DMS153 treated with DMSO at 0.1 percent for 48 hours (cell line): ENCODE measurements at regions not wholly inside any gene's neighbourhood (a gene's known extent, or its start where the extent isn't known, plus 50 kb on each side); places are given as distances from the start of the nearest gene placed in this dataset.

ENCODE experiments used
- DNase-seq: peaks from one replicate; lab custom pipeline; 2025; ENCODE audit not compliant: unreplicated experiment; lab: John Stamatoyannopoulos, UW

DNA sequence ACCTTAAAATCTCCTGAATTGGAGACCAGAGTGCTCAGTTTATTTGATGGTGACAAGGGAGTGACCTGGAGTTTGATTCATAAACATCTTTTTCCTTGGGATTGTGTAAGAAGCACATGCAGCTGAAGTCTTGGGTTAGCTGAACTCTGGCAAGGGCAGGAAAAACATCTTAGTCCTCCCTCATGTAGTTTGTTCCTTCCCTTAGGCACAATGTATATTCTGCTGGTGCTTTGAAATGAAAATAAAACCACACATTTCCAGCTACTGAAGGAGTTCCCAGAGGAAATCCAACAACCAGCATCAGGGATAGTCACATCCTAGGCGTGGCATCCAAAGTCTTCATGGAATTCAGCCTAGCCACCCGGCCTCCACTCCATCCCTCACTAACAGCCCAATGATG lies 95.2 kb upstream of the PAPPA start:
- no peak for DNase-seq

DNA sequence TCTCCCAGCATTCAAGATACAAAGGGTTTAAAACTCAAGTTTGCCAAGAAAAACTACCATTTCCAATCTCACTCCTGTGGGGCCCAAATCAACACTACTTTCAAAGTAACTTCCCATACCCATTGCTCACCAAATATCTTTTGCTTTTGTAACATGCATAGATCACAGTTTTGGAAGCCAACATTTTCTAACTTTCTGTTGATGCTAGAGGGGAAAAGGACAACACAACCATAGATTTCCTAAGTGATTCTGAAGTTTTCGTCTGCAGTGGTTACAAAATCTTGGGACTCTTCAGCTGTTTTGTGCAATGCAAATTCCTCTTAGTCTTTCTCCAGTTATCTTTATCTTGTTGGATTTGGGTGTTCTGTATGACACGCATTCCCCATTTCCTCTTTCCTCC lies 94.1 kb upstream of the PAPPA start:
- no peak for DNase-seq

DNA sequence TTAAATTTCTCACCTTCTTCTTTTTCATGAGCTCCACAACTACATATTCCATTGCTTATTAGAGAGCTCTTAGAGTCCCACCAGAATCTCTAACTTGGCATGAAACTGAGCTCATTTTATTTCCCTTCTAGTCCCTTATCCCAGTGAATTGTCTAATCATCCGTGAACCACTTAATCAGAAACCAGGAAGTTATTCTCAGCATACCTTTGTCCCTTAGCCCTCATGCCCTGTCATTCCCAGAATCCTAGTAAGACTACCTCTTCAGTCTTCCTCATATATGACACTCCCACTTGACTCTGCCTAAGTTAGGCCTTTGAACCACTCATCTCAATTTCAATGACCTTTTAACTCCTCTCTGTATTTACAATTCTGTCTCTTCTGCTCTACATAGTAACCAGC lies 93.0 kb upstream of the PAPPA start:
- no peak for DNase-seq

DNA sequence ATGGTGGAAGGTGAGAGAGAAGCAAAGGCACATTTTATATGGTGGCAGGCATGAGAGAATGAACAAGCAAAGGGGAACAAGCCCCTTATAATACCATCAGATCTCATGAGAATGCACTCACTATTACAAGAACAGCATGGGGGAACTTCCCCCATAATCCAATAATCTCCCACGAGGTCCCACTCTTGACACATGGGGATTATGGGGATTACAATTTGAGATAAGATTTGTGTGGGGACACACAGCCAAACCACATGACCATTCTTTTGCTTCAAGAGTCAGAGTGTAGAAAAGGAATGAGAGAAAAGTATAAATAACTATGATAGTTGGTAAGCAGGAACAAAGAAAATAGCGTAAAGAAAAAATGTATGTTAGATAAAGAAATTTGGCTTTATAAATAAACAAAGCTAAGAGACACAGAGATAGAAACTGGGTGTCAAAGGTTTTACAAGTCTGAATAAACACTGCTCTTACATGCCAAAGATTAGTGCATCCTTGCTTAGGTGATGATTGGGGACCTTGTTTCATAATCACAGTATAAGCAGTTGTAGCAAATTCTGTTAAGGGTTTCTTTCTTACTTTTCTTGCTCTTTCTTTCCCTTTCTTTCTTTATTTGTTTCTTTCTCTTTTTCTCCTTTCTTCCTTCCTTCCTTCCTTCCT lies 91.9 kb upstream of the PAPPA start:
- no peak for DNase-seq

DNA sequence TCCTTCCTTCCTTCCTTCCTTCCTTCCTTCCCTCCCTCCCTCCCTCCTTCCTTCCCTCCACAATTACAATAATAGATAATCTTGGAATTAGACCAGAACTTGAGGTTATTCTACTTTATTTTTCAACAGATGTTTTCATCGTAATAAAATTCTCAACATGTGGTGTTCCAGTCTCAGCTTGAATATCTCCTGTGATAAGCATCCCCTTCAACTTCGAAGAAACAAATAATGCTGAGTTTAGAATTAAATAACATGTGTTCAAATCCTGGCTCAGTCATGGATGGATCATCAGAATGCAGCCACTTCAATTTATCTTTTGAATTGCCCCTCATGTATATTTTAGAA lies 91.4 kb upstream of the PAPPA start:
- DNase-seq: no peak

DNA sequence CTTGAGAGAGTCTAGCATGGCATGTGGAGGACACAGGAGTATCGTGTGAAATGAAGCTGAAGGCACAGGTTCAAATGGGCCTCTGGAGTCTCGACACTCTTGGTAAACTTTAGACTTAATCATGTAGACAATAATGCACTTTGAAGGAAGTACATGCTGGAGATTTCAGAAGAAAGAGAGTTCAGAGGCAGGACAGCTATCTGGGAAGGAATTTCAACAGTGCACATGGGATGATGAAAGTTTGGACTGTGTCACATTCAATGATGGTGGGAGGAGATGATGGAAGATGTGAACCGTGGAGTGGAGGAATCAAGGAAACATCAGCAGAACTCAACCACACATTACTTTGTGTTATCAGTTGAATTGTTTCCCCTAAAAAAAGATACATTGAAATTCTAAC lies 88.6 kb upstream of the PAPPA start:
- DNase-seq: no peak

DNA sequence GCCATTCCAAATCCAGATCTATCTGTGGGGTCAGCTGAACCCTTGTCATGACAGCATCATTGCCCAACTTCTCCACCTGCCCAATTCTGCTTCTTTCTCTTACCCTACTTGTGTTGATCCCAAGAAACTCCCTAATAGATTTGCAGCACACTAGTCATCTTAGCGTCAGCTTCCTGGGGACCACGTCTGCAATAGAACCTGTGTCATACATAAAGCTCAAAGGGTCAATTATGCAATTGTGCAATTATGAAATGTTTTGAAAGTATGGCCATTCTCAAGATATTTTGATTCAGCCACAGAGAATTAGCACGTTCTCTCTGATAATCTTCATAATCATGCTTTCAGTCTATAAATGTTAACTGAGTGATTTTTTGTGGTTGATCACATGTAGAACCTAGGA lies 87.4 kb upstream of the PAPPA start:
- DNase-seq: no peak

DNA sequence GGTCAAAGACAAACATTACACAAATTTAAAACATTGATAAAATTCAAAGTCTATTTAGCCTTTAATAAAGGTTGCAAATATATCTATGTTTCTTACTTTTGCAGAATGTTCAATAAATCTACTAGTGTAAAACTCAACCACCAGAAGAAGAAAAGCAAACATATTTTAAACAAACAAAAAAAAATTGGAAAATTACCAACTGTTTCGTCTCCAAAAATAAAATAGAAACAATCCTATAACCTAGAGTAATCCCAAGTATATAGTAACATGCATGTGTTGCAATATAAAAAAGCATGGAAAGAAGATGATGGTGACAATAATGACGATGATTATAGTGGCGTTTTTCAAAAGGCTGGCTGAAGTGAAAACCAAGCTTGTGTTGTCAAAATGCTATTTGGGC lies 86.0 kb upstream of the PAPPA start:
- no peak for DNase-seq

DNA sequence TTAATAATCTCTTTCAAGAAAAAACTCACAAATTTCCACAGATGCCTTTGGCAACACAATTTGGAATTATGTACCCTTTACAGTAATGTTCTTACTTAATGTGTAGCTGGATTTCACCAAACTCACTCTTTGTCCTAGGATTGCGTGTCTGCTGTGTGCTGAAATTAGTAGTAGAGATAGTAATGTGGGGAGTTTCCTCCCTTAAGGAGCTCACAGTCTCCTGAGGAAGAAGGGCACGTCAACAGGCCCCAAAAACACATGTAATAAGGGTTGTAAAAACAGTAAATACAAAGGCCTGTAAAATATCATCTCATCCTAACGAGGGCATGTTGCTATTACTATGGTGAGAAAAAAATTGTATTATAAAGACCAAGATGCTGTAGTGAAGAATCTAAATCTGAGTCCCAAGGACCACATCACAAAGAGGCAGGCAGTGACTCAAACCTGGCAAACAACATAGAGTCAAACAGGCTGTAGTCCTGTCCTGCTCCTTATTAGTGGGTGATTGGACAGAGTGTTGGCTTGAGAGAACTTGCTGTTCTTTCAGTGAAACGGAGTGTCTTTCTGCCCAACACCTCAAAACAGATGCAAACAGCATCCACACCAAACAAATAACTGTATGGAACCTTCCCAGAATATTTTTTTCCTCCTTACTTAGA lies 83.2 kb upstream of the PAPPA start:
- DNase-seq: no peak

DNA sequence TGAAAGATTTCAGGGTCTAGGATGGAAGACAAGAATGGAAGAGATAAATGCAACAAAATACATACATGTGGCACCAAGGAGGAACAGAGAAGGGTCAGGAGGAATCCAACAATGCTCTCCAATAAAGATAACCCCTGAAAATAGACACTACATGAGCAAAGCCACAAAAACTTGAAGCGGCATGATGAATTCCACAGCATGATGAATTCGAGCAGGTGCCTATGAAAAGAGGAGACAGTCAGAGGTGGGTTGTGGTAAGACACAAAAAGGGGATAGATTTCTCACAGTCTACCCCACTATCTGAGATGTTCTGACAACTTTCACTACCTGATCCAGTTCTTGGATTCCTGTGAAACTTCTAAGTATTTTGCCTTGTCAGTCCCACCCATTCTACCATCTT lies 81.5 kb upstream of the PAPPA start:
- DNase-seq: no peak

DNA sequence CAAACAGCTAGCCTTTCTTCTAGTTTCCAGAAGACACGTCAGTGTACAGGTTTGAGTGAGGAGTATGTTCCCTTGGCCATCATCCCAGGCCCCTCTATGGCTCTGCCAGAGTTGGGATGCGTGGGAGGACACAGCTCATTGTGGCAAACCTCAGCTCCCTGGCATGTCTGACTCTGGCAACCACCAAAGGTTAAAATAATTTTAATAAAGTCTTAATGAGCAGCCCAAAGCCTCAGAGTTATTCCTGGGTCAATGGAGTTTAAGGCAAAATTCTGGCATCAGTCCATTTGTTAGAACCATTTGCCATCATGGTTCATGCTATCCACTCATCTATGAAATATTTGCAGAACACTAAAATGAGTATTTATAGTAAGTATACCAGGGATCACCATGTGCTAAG lies 79.8 kb upstream of the PAPPA start:
- DNase-seq: no peak

DNA sequence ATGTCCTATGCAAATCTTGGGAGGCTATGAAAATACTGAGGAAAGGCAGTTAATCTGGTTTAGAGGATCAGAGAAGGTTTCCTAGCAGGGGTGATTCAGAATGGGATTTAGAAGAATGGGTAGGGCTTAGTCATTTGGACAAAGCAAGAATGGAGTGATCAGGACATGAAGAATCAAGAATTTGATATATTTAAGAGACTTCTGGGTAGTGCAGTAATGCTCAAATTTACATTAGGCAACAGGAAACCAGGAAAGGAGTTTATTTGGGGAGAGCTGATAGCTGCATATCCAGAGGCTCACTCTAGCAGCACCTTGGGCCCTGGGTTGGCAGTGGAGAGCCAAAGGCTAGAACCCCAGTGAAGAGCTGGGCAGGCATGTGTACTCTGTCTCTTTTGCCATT lies 78.9 kb upstream of the PAPPA start:
- no peak for DNase-seq

DNA sequence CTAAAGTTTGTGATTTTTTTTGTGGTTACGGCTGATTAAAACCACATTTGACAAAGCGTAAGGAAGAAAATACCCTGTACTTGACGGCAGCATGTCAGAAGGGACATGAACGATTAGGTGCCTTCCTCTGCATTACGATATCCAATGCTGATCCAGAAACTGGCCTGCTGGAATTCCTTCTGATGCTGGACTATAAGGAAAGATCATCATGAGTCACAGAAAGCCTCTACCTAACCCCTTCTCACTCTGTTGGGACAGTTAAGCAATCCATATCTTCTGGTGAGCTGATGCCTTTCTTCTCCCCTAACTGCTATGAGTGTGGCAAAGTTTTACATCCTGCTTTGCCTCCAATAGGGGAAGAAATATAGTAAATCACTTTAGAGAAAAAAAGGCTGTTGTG lies 78.4 kb upstream of the PAPPA start:
- DNase-seq: no peak

DNA sequence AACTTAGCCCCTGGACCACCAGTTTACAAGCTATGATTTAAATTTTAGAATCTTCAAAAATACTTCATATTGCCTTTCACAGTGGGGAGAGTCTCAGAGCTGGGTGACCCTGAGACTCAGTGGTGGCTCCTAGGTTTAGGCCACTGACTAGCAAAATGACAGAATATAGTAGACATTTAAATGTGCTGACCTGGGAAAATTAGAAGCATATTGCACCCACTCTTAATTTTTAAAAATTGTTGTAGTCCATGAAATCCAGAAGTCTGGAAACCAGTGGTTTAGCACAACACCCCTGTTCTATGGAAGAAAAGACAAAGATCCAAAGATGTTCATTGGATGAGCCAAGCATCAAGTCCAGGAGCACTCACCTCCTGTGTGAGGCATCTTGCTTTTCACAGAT lies 75.0 kb upstream of the PAPPA start:
- DNase-seq: no peak

DNA sequence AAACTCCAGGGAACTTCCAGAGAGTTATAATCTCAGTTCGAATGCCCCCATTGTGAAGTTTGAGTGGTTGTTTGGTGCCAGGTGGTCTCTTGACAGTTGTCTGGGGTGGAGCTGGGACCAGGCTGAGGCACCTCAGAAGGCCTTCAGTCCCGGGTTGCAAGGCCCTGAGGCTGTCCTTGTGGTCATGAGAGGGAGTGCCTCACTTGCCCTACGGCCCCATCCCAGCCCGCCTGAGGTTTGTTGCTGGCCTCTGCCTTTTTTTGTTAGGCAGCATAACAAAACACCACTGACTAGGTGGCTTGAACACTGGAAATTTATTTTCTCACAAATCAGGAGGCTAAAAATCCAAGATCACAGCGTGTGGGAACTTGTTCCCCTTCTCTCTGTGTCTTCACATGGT lies 73.0 kb upstream of the PAPPA start:
- no peak for DNase-seq

DNA sequence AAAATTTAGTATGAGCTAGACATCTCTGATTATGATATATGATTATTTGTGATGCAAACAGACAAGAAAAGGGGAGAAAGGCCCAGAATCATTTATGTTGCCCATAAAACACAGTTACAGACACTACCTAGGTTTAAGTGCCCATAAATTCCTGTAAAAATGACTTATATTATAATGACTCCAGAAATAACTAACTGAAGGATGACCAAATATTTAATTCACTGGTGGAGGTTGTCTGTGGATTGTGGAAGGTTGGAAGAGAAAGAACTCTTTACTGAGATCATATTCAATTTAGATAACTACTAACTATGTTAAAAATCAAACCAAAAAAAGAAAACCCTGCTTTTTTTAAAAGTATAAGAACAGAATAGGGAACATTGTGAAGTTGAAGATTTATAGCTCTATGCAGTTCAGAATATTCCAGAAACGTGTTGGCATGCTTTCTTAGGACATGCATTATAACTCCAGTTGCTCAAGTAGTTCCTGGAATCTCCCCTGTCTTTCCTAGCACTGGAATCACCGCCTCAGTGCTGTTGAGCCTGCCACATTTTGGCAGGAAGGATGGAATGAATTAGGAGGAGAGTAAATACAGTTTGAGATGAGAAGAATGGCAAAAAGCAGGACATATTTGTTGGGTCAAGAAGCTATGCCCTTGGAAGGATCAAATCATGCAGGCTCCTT lies 72.0 kb upstream of the PAPPA start:
- DNase-seq: no peak

DNA sequence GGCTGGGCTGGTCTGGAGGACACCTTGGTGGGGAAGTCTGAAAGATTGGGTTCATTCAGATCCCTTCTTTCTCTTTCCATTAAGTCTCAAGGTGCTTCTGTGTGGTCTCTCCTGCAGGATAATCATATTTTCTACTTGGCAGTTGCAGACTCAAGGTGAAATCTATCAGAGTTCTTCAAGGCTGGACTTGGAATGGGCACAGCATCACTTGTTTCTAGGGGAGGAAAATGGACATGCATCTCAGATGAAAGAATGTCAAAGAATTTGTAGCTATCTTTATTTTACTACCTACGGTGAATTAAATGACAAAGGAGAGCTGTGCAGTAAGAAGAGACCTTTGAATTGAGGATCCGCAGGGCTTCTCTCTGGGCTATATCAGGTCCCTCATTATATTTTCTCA lies 69.8 kb upstream of the PAPPA start:
- DNase-seq: no peak

DNA sequence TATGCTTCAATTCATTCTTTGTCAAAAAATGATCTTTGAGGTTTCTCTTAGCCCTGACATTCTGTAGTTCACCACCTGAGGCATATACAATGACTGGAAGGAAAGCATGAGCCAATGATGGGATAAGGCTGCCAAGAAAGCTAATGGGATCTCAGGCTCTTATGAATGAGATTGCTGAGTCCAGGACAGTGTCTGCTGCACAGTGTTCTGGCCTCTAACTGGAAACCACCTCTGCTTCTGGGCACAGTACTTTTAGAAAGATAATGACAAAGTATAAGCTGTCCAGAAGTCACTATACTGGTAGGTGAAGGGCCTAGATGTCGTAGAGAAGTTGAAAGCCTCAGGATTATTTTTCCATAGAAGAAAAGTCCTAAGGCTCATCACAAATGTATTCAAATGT lies 69.1 kb upstream of the PAPPA start:
- no peak for DNase-seq

DNA sequence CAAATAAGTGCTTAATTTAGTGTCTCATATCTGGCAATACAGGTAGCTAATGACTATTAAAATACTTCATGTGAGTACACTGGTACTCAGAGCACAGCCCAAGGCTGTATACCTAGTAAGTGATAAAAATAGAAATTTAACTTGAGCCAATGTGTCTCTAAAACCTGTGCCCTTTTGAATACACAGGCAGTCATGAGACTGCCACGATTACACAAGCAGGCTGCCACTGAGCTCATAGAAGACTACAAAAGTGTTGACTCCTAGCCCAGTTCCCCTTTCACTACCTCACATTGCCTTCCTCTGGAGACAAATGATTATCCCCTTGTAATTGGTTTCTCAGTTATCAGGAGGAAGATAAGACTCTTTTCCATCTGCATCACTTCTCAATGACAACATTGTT lies 66.3 kb upstream of the PAPPA start:
- peak; percentile 4 for DNase-seq

DNA sequence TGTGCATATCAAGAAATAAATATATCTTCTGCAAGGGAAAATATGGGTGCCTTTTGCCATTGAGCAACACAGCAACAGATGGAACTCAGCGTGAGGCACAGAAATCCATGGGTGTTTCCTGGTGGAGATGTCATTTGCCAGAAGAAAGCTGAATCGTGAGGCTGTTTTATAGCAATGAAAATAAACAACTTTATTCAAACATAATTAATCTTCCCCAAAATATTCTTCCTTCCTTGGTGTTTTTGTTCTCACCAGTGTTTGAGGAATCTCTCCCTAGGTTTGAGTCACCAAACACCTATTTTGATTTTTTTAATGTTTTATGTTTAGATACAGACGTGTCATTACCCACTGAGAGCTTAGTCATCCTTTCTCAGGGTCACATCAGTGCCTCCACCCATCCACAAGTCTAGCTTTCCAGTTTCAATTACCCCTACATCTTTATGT lies 65.8 kb upstream of the PAPPA start:
- DNase-seq: no peak

DNA sequence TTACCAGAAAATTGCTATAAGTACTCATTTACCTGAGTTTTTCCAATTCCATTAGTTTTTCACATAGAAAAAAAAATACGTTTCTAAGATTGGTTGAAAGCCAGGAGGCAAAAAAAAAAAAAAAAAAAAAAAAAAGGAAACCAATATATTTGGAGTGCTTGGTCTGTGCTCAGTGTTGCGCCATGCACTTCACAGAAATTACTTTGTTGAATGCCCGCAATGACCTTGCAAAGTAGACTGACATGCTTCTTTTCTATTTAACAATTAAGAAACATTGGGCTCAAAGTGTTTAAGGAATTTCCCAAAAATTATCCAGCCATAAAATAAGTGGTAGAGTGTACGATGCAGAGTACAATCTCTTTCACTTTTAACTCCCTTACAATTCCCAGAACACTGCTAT lies 65.2 kb upstream of the PAPPA start:
- DNase-seq: no peak

DNA sequence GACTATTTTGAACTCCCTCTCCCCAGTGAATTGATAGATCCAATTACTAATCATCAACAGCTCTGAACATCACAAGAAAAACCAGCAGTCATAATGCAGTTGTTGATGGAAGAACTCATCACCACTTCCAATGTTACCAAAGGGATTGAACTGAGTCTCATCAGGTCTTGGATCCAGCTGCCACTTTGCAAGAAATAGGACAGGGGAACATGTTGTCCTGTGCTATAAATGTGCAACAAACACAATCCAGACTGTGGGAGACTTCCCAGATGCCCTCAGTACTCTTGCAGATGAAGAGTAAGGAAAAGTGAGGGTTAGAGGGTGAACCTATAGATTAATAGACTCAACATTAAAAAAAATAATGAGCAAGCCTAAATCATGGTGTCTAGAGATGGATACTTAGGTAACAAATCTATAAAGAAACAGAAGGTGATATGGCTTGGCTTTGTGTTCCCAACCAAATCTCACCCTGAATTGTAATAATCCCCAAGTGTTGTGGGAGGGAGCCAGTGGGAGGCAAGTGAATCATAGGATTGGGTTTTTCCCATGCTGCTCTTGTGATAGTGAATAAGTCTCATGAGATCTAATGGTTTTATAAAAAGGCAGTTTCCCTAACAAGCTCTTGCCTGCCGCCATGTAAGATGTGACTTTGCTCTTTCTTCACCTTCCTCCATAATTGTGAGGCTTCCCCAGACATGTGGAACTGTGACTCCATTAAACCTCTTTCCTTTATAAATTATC lies 63.4 kb upstream of the PAPPA start:
- no peak for DNase-seq
